H1 (cell line): ENCODE measurements at regions not wholly inside any gene's neighbourhood (a gene's known extent, or its start where the extent isn't known, plus 50 kb on each side); places are given as distances from the start of the nearest gene placed in this dataset.

Experiments used
- CTCF ChIA-PET: fragments of 300-600 bp; sonication (Branson Sonifier 250); formaldehyde crosslinking; loops from one replicate; lab custom pipeline; 2021; ENCODE audit not compliant: partially characterized antibody; lab: Charles Lee
- POLR2A ChIA-PET: fragments of 300-600 bp; sonication (Branson Sonifier 250); formaldehyde crosslinking; loops from one replicate; lab custom pipeline; 2021; ENCODE audit warnings: inconsistent platforms; ENCODE audit not compliant: partially characterized antibody; lab: Charles Lee
- DNase-seq, 2 experiments: peaks; one replicate each; pipeline versions ENCODE4 v3.0.0 to v3.0.0-alpha.2; 2010 to 2022; ENCODE audit warnings: low spot score in 2 of 2, low read depth in 1 of 2, mixed read lengths in 1 of 2
- FAIRE-seq: peaks from 2 replicates; lab custom pipeline; 2011; peaks lifted over from hg19 to GRCh38; lab: Jason Lieb, UNC
- H2AFZ ChIP-seq: 2 replicates; pipeline ENCODE4 v1.8.1; 2012; ENCODE audit warnings: low read length, inconsistent platforms
- H2AK5ac ChIP-seq: 2 replicates; pipeline ENCODE4 v1.6.1; 2013; ENCODE audit warnings: low read depth, low read length
- H2BK120ac ChIP-seq: replicated peaks from 2 replicates; pipeline ENCODE3; 2013; ENCODE audit warnings: low read depth, low read length, inconsistent platforms
- H2BK12ac ChIP-seq: 2 replicates; pipeline ENCODE4 v1.6.1; 2013; ENCODE audit warnings: low read depth, low read length
- H2BK15ac ChIP-seq: 2 replicates; pipeline ENCODE4 v1.6.1; 2013; ENCODE audit warnings: low read length
- H2BK20ac ChIP-seq: 2 replicates; pipeline ENCODE4 v1.6.1; 2013; ENCODE audit warnings: low read length
- H2BK5ac ChIP-seq: 2 replicates; pipeline ENCODE4 v1.6.1; 2013; ENCODE audit warnings: low read depth, low read length
- H3K14ac ChIP-seq: 2 replicates; pipeline ENCODE4 v1.6.1; 2013; ENCODE audit warnings: inconsistent platforms; ENCODE audit not compliant: insufficient read length
- H3K18ac ChIP-seq: 2 replicates; pipeline ENCODE4 v1.6.1; 2013; ENCODE audit warnings: low read length; ENCODE audit errors: extremely low read depth
- H3K23ac ChIP-seq: 2 replicates; pipeline ENCODE4 v1.6.1; 2013; ENCODE audit warnings: inconsistent platforms; ENCODE audit not compliant: insufficient read length
- H3K23me2 ChIP-seq: 2 replicates; pipeline ENCODE4 v1.6.1; 2013; ENCODE audit warnings: low read depth, low read length
- H3K27ac ChIP-seq: 2 replicates; pipeline ENCODE4 v1.6.1; 2011; ENCODE audit warnings: low read depth, low read length, inconsistent platforms
- H3K27me3 ChIP-seq, 4 experiments: replicated peaks in 1 of 4; 1 replicate in 1 of 4; 2 replicates in 3 of 4; pipeline versions ENCODE4 v1.6.1 to v1.8.1; 2011 to 2013; ENCODE audit warnings: low read length in 3 of 4, mild to moderate bottlenecking in 3 of 4, inconsistent platforms in 2 of 4, mixed read lengths in 2 of 4, moderate library complexity in 1 of 4; ENCODE audit not compliant: control insufficient read depth in 3 of 4, insufficient read depth in 3 of 4; ENCODE audit errors: extremely low read depth in 1 of 4
- H3K36me3 ChIP-seq, 4 experiments: 2 replicates each; pipeline versions ENCODE4 v1.6.1 to v1.8.1; 2011 to 2013; ENCODE audit warnings: mild to moderate bottlenecking in 4 of 4, low read length in 3 of 4, moderate library complexity in 2 of 4, control low read depth in 1 of 4, inconsistent platforms in 1 of 4; ENCODE audit not compliant: insufficient read depth in 4 of 4, control insufficient read depth in 2 of 4
- H3K4ac ChIP-seq: replicated peaks from 2 replicates; pipeline ENCODE3; 2013; ENCODE audit warnings: low read length, low read depth, mixed read lengths, inconsistent platforms; ENCODE audit not compliant: insufficient read length
- H3K4me1 ChIP-seq, 4 experiments: replicated peaks in 1 of 4; 1 replicate in 1 of 4; 2 replicates in 3 of 4; pipeline versions ENCODE4 v1.6.1 to v1.8.1; 2011 to 2013; ENCODE audit warnings: low read length in 3 of 4, inconsistent platforms in 2 of 4, mixed read lengths in 1 of 4; ENCODE audit not compliant: insufficient read depth in 4 of 4, control insufficient read depth in 3 of 4
- H3K4me2 ChIP-seq, 2 experiments: 2 replicates each; pipeline versions ENCODE4 v1.6.1 to v1.8.1; 2011 to 2013; ENCODE audit warnings: low read depth in 2 of 2, low read length in 2 of 2, control low read depth in 1 of 2, inconsistent platforms in 1 of 2, mild to moderate bottlenecking in 1 of 2; ENCODE audit not compliant: insufficient read depth in 1 of 2
- H3K4me3 ChIP-seq, 4 experiments: fragments of 200-600, 300-600 bp in 1 of 4; sonication (generic), shearing (Covaris generic), sonication (Bioruptor Twin) in 1 of 4; 2 replicates each; pipeline versions ENCODE4 v1.5.1 to v1.8.1; 2011 to 2016; ENCODE audit warnings: low read length in 4 of 4, low read depth in 3 of 4, control low read depth in 2 of 4, inconsistent platforms in 2 of 4, mild to moderate bottlenecking in 2 of 4, mixed read lengths in 1 of 4, moderate library complexity in 1 of 4; ENCODE audit not compliant: insufficient read depth in 2 of 4; ENCODE audit errors: extremely low read depth in 1 of 4
- H3K56ac ChIP-seq: replicated peaks from 2 replicates; pipeline ENCODE3; 2013; ENCODE audit warnings: low read depth, mild to moderate bottlenecking, mixed read lengths, low read length, inconsistent platforms; ENCODE audit not compliant: insufficient read length
- H3K79me1 ChIP-seq: 2 replicates; pipeline ENCODE4 v1.6.1; 2013; ENCODE audit warnings: low read depth, low read length, control low read depth
- H3K79me2 ChIP-seq, 2 experiments: 2 replicates each; pipeline versions ENCODE4 v1.6.1 to v1.8.1; 2012 to 2013; ENCODE audit warnings: low read length in 2 of 2, mild to moderate bottlenecking in 2 of 2, inconsistent platforms in 1 of 2; ENCODE audit not compliant: insufficient read depth in 2 of 2, control insufficient read depth in 1 of 2
- H3K9ac ChIP-seq, 4 experiments: replicated peaks in 1 of 4; 1 replicate in 1 of 4; 2 replicates in 3 of 4; pipeline versions ENCODE4 v1.6.1 to v1.8.1; 2011 to 2013; ENCODE audit warnings: low read depth in 3 of 4, low read length in 3 of 4, control low read depth in 2 of 4, mild to moderate bottlenecking in 2 of 4, moderate library complexity in 2 of 4, inconsistent platforms in 1 of 4; ENCODE audit errors: extremely low read depth in 1 of 4
- H3K9me3 ChIP-seq, 2 experiments: 2 replicates each; pipeline versions ENCODE4 v1.6.1 to v1.8.1; 2012 to 2013; ENCODE audit warnings: mild to moderate bottlenecking in 2 of 2, moderate library complexity in 2 of 2, control low read depth in 1 of 2, inconsistent platforms in 1 of 2, low read depth in 1 of 2, low read length in 1 of 2, mixed read lengths in 1 of 2; ENCODE audit not compliant: insufficient read depth in 2 of 2
- H4K20me1 ChIP-seq, 2 experiments: replicated peaks in 1 of 2; 2 replicates each; pipeline versions ENCODE3 to v1.8.1; 2011 to 2013; ENCODE audit warnings: inconsistent platforms in 2 of 2, low read length in 2 of 2, mild to moderate bottlenecking in 1 of 2; ENCODE audit not compliant: insufficient read depth in 2 of 2, control insufficient read depth in 1 of 2
- H4K5ac ChIP-seq: 2 replicates; pipeline ENCODE4 v1.6.1; 2013; ENCODE audit warnings: low read length, low read depth, mixed read lengths, inconsistent platforms; ENCODE audit not compliant: insufficient read length
- H4K8ac ChIP-seq: 2 replicates; pipeline ENCODE4 v1.8.0; 2013; ENCODE audit warnings: mild to moderate bottlenecking, moderate library complexity, low read length, inconsistent platforms; ENCODE audit not compliant: insufficient read depth; ENCODE audit errors: extremely low read depth
- H4K91ac ChIP-seq: replicated peaks from 2 replicates; pipeline ENCODE3; 2013; ENCODE audit warnings: low read length, mixed read lengths, inconsistent platforms; ENCODE audit not compliant: insufficient read length
- CHD7 ChIP-seq: fragments of 300-600 bp; sonication (generic); IDR thresholded peaks from 2 replicates; pipeline ENCODE4 v1.7.1; 2012; ENCODE audit warnings: low read length, moderate library complexity, mild to moderate bottlenecking, inconsistent platforms; ENCODE audit not compliant: insufficient replicate concordance
- WGBS, 2 experiments: shearing (Covaris generic) in 1 of 2; methylation state at CpG; one replicate each; pipeline versions ENCODE4 v1.1.6 to v1.1.7; 2013 to 2015; ENCODE audit warnings: low lambda C conversion rate in 2 of 2, mixed read lengths in 2 of 2, inconsistent platforms in 1 of 2, low coverage in 1 of 2, missing lambda C conversion rate in 1 of 2; ENCODE audit not compliant: insufficient replicate concordance in 2 of 2, insufficient coverage in 1 of 2, insufficient read length in 1 of 2; ENCODE audit errors: extremely low coverage in 1 of 2, missing lambda C conversion rate in 1 of 2; 5-methylcytosine and 5-hydroxymethylcytosine counted together

GRCh38 chr13:40026174-40026585, 370.7 kb downstream of the COG6 start:
- Histone ChIP-seq H3K14ac (no peak overlapping the region), H2AFZ (no peak overlapping the region), H3K79me2 (no peaks in the 10 kb centered on the region), H3K4ac (no peak overlapping the region), H3K27me3 (no peaks in the 10 kb centered on the region), H3K23ac (no peak overlapping the region), H4K5ac (no peak overlapping the region), H3K79me1 (no peaks in the 10 kb centered on the region), H2BK5ac (no peak overlapping the region), H3K4me3 (no peak overlapping the region), H2BK120ac (no peak overlapping the region), H4K20me1 (no peaks in the 10 kb centered on the region), H3K56ac (no peak overlapping the region), H3K4me1 (peaks cover 0 to 4% (median 0%) of the 10 kb centered on the region in 4 experiments; a peak in 1 of 7 replicates), H4K91ac (no peak overlapping the region), H2AK5ac (no peak overlapping the region), H2BK15ac (no peak overlapping the region), H3K9ac (no peak overlapping the region), H3K36me3 (no peaks in the 10 kb centered on the region), H3K9me3 (no peaks in the 10 kb centered on the region), H3K27ac (no peak overlapping the region), H4K8ac (no peak overlapping the region), H2BK12ac (no peak overlapping the region), H3K18ac (no peak overlapping the region), H3K23me2 (no peaks in the 10 kb centered on the region), H3K4me2 (no peak overlapping the region), H2BK20ac (no peak overlapping the region)
- ChIA-PET CTCF (interaction anchor here (3.3 kb wide), 1 partner anchor 43 kb away, joined by 11 read pairs; no protein-coding TSS in a partner anchor), POLR2A (no interaction called here)
- FAIRE-seq = no peak
- 94% methylated on average over 5 of the region's 5 CpGs; no CpG with 5 or more reads in 1 of the 2 experiments for WGBS, 2 experiments
- no peak for DNase-seq
- no peak for TF ChIP-seq CHD7
